ENCODE measurements at regions not wholly inside any gene's neighbourhood (a gene's known extent, or its start where the extent isn't known, plus 50 kb on each side); places are given as distances from the start of the nearest gene placed in this dataset.

- TF ChIP-seq CTCF (IDR thresholded peaks at IDR 0.05) (no peak), POLR2A (IDR thresholded peaks at IDR 0.05) (no peak)
Observed at GRCh38 chr13:109949397-109949796, 163.0 kb upstream of the IRS2 start.

Data from lower leg skin (tissue), 3 donors.